GM12874 (cell line): ENCODE measurements at regions not wholly inside any gene's neighbourhood (a gene's known extent, or its start where the extent isn't known, plus 50 kb on each side); places are given as distances from the start of the nearest gene placed in this dataset.

Experiments used
- TF ChIP-seq, protein P1 (sequence below): IDR thresholded peaks from 2 replicates; pipeline ENCODE4 v1.5.1; 2011; ENCODE audit warnings: low read depth, mild to moderate bottlenecking, control low read depth, low read length, moderate library complexity; ENCODE audit not compliant: insufficient read depth

DNA sequence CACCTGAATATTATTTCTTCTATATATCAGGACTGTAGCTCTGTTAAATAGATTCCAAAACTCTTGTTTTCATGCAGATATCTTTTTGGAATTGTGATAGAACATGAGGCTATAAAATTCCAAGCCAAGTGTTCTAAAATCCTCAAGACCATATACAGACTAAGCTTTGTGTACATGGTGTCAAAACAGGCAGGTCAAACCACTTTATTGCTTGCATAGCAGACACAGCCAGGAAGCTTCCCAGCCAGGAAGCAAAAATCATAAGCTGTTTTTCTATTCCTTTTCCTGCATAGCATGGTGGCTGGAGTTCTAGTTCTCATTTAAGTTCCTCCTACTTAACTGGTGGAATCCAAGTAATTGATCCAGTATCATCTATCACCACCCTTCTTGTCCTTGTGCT lies 353.3 kb downstream of the PAX1 start:
- TF ChIP-seq, protein P1, sequence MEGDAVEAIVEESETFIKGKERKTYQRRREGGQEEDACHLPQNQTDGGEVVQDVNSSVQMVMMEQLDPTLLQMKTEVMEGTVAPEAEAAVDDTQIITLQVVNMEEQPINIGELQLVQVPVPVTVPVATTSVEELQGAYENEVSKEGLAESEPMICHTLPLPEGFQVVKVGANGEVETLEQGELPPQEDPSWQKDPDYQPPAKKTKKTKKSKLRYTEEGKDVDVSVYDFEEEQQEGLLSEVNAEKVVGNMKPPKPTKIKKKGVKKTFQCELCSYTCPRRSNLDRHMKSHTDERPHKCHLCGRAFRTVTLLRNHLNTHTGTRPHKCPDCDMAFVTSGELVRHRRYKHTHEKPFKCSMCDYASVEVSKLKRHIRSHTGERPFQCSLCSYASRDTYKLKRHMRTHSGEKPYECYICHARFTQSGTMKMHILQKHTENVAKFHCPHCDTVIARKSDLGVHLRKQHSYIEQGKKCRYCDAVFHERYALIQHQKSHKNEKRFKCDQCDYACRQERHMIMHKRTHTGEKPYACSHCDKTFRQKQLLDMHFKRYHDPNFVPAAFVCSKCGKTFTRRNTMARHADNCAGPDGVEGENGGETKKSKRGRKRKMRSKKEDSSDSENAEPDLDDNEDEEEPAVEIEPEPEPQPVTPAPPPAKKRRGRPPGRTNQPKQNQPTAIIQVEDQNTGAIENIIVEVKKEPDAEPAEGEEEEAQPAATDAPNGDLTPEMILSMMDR: no peak

DNA sequence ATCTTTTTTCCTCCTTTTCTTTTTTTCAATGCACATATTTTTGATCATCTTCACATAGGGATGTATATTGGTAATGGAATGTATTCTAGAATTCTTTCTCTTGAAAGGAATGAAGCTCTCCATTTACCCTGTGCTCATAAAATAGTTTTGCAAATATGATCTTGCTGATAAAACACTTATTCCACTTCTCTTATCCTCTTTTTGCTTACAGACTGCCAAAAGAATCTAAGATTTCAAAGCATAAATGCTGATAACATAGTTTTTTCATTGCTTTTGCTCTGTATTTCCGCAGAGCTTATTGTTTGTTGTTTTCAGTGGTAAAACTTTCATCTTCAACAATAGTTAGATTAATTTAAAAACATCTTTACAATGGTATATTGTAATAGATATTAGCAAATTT lies 350.5 kb downstream of the PAX1 start:
- TF ChIP-seq, protein P1: no peak

DNA sequence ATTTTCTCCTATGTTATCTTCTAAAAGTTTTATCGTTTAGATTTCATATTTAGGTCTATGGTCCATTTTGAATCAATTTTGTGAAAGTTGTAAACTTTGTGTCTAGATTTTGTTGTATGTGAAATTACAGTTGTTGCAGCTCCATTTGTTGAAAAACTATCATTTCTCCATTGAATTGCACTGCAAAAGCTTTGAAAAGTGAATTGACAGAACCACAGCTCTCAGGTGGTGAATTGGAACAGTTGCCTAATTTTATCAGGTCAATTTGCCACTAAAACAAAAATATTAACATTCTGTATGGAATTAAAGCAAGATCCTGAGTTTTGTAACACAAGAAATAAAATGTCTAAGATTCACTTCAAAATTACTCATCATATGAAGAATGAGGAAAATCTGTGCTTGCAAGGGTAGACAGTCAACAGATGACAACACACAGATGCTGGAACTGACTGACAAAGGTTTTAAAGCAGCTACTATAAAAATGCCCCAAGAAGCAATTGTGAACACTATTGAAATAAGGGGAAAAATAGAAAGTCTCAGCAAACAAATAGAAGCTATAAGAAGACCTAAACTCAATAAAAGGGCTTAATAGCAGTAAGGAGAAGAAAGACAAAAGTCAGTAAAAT lies 346.7 kb downstream of the PAX1 start:
- TF ChIP-seq, protein P1: no peak

DNA sequence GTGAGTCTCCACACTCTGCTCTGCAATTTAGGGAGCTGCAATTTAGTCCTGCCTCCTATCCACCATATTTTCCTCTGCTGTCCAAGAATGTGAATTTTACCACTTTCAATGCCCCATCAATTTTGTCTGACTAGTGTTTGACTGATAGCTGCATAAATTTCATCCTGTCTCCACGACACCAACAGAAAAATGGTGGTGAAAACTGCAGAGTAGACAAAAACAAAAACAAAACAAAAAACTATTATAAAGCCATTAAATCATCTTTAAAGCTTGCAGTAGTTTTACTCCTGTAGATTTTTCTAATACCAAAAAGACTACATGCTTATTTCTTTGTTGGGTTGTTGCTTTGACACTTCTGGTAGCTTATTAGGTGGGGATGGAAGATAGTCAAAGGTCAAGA lies 322.0 kb downstream of the PAX1 start:
- TF ChIP-seq, protein P1: no peak

DNA sequence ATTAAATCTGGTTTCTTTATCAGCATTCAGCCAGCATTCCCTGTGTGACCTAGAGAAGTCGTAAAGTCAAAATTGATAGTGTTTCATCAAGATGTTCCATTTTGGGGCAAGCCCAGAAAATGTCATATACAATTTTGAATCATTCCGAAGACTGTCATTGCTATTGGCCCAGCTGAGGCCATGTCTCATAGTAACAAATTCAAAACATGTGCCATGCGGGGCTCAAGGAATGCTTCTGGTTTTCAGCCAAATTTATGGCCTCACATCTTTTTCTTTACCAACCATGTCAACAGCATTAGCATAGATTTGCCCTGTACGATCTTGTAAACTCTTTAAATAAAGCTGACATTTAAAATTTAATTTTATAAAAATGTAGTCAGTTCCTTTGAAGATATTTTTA lies 314.7 kb downstream of the PAX1 start:
- TF ChIP-seq, protein P1: no peak

DNA sequence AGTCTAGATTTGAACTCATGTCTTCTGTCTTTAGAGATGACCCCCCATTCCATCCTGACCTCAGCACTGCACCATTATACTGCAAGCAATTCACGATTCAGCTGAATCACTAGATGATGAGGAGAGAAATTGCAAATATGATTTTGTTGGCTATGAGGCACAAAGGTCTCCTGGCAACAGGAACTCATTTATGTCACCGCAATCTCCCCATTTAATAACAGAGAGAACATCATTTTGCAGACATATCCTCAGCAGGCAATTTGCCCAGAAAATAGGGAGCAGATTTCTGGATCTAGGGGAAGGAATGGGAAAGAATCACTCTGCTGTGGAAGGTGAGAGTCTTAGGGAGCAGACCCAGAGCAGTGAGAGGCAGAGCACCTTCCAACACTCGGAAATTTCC lies 303.0 kb downstream of the PAX1 start:
- TF ChIP-seq, protein P1: no peak

DNA sequence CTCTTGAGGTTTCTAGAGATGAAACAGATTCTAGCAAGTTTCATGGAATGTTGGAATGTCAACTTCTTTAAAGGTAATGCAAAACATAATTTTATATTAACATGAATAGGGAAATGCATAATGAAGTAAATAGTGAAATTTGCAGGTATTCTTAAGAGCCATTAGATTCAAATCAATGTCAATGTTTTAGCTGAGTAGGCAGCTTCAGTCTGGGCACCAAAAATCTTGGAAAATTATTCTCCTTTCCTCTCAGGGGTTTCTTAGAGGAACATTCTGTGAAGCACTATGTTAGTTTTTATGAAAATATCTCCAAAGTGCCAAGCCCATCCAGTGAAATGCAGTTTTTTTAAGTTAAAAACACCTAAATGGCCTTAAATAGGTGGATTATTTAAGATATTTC lies 300.8 kb downstream of the PAX1 start:
- TF ChIP-seq, protein P1: no peak
